DOHH2 (cell line): ENCODE measurements at regions not wholly inside any gene's neighbourhood (a gene's known extent, or its start where the extent isn't known, plus 50 kb on each side); places are given as distances from the start of the nearest gene placed in this dataset.

ENCODE experiments used
- H3F3A ChIP-seq: fragments of 200-600 bp; sonication (generic), shearing (Covaris generic); 2 replicates; pipeline ENCODE4 v1.6.0; 2016; ENCODE audit warnings: antibody characterized with exemption, mild to moderate bottlenecking; ENCODE audit not compliant: control insufficient read depth, insufficient read depth
- H3K27ac ChIP-seq: fragments of 200-600 bp; sonication (generic); 2 replicates; pipeline ENCODE4 v1.5.1; 2014; ENCODE audit warnings: low read depth, mild to moderate bottlenecking, low read length, moderate library complexity
- H3K27me3 ChIP-seq: fragments of 200-600 bp; sonication (generic); 2 replicates; pipeline ENCODE4 v1.6.1; 2014; ENCODE audit warnings: mild to moderate bottlenecking, low read length, mixed read lengths; ENCODE audit not compliant: control insufficient read depth
- H3K36me3 ChIP-seq: fragments of 200-600 bp; sonication (generic); 2 replicates; pipeline ENCODE4 v1.6.1; 2014; ENCODE audit warnings: mild to moderate bottlenecking, low read length, moderate library complexity, mixed read lengths; ENCODE audit not compliant: control insufficient read depth
- H3K4me1 ChIP-seq: fragments of 200-600 bp; sonication (generic); 2 replicates; pipeline ENCODE4 v1.6.1; 2014; ENCODE audit warnings: mild to moderate bottlenecking, low read length, mixed read lengths; ENCODE audit not compliant: control insufficient read depth
- H3K4me2 ChIP-seq: fragments of 200-600 bp; sonication (generic); 2 replicates; pipeline ENCODE4 v1.6.0; 2014; ENCODE audit warnings: mild to moderate bottlenecking, low read length, moderate library complexity
- H3K4me3 ChIP-seq: fragments of 200-600 bp; sonication (generic); 2 replicates; pipeline ENCODE4 v1.5.1; 2014; ENCODE audit warnings: mild to moderate bottlenecking, low read length, mixed read lengths
- H3K79me2 ChIP-seq: fragments of 200-600 bp; sonication (generic); 2 replicates; pipeline ENCODE4 v1.6.1; 2014; ENCODE audit warnings: mild to moderate bottlenecking, low read length, mixed read lengths; ENCODE audit not compliant: control insufficient read depth
- H3K9me2 ChIP-seq: fragments of 200-600 bp; sonication (generic); replicated peaks from 2 replicates; pipeline ENCODE4 v1.6.1; 2014; ENCODE audit warnings: mild to moderate bottlenecking, low read length, mixed read lengths; ENCODE audit not compliant: control insufficient read depth
- H3K9me3 ChIP-seq: fragments of 200-600 bp; sonication (generic); 2 replicates; pipeline ENCODE4 v1.6.1; 2014; ENCODE audit warnings: antibody characterized with exemption, low read length, mixed read lengths; ENCODE audit not compliant: control insufficient read depth, insufficient read depth
- H4K20me1 ChIP-seq: fragments of 200-600 bp; sonication (generic); 2 replicates; pipeline ENCODE4 v1.6.0; 2014; ENCODE audit warnings: low read depth, mild to moderate bottlenecking, antibody characterized with exemption, low read length, moderate library complexity; ENCODE audit not compliant: control insufficient read depth, insufficient read depth
- EZH2phosphoT487 ChIP-seq: fragments of 200-600 bp; sonication (generic); IDR thresholded peaks from 2 replicates; pipeline ENCODE4 v1.6.1; 2017; ENCODE audit warnings: borderline replicate concordance, mild to moderate bottlenecking, antibody characterized with exemption, low read length, moderate library complexity, mixed read lengths
- TF ChIP-seq, protein P1 (sequence below): fragments of 200-600 bp; sonication (generic); IDR thresholded peaks from one replicate; pipeline ENCODE4 v1.5.1; 2014; ENCODE audit warnings: antibody characterized with exemption, mild to moderate bottlenecking, low read depth, low read length; ENCODE audit not compliant: poor library complexity, severe bottlenecking

DNA sequence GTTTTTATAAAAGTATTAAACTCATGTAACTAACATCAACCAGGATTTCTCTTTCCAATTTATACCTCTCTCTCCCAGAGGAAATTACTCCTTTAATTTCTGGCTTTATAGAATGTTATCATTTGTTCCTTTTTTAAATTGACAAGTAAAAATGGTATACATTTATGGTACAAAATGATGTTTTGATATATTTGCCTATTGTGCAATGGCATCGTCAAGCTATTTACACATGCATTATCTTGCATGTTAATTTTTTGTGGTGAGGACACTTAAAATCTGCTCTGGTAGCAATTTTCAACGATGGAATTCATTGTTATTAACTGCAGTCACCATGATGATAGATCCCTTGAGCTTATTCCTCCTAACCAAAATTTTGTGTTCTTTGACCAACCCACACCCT is 149.0 kb upstream of the NAV3 start:
- no peaks in the 10 kb centered on the region for H3K79me2 ChIP-seq
- no peaks in the 10 kb centered on the region for H3K9me3 ChIP-seq
- H3F3A ChIP-seq = no peaks in the 10 kb centered on the region
- no peaks in the 10 kb centered on the region for H3K9me2 ChIP-seq
- TF ChIP-seq EZH2phosphoT487 = no peak
- TF ChIP-seq, protein P1, sequence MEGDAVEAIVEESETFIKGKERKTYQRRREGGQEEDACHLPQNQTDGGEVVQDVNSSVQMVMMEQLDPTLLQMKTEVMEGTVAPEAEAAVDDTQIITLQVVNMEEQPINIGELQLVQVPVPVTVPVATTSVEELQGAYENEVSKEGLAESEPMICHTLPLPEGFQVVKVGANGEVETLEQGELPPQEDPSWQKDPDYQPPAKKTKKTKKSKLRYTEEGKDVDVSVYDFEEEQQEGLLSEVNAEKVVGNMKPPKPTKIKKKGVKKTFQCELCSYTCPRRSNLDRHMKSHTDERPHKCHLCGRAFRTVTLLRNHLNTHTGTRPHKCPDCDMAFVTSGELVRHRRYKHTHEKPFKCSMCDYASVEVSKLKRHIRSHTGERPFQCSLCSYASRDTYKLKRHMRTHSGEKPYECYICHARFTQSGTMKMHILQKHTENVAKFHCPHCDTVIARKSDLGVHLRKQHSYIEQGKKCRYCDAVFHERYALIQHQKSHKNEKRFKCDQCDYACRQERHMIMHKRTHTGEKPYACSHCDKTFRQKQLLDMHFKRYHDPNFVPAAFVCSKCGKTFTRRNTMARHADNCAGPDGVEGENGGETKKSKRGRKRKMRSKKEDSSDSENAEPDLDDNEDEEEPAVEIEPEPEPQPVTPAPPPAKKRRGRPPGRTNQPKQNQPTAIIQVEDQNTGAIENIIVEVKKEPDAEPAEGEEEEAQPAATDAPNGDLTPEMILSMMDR = no peak
- H3K27me3 ChIP-seq = 0 out of 2 replicates have a peak, but pooled peaks cover 4% of the 10 kb centered on the region
- no peak overlapping the region for H3K4me2 ChIP-seq
- no peaks in the 10 kb centered on the region for H4K20me1 ChIP-seq
- H3K4me1 ChIP-seq = no peaks in the 10 kb centered on the region
- H3K36me3 ChIP-seq = no peaks in the 10 kb centered on the region
- no peak overlapping the region for H3K27ac ChIP-seq
- H3K4me3 ChIP-seq = no peak overlapping the region

DNA sequence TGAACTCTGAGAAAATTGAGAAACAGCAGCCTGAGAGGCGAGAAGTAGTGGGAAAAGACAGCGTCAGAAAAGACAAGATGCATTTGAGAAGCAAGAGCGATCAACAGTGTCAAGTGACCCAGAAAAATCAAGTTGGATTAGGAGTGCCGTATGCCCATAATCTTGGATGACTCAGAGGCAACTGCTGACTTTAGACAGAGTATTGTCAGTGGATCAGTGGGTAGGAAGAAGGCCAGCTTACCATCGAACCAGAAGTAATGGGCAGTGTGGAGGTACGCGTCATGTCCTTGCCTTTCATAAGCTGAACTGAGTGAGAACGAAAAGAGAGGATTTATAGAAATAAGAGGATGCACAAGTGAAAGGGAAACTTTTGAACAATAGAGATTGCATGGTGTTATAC is 151.0 kb upstream of the NAV3 start:
- Histone ChIP-seq H3F3A (no peaks in the 10 kb centered on the region), H3K4me1 (no peaks in the 10 kb centered on the region), H3K79me2 (no peaks in the 10 kb centered on the region), H3K27ac (no peak overlapping the region), H3K4me3 (no peak overlapping the region), H3K27me3 (0 out of 2 replicates have a peak, but pooled peaks cover 6% of the 10 kb centered on the region), H3K36me3 (no peaks in the 10 kb centered on the region), H3K9me3 (no peaks in the 10 kb centered on the region), H3K9me2 (no peaks in the 10 kb centered on the region), H4K20me1 (no peaks in the 10 kb centered on the region), H3K4me2 (no peak overlapping the region)
- TF ChIP-seq EZH2phosphoT487 = no peak
- TF ChIP-seq, protein P1 = no peak

DNA sequence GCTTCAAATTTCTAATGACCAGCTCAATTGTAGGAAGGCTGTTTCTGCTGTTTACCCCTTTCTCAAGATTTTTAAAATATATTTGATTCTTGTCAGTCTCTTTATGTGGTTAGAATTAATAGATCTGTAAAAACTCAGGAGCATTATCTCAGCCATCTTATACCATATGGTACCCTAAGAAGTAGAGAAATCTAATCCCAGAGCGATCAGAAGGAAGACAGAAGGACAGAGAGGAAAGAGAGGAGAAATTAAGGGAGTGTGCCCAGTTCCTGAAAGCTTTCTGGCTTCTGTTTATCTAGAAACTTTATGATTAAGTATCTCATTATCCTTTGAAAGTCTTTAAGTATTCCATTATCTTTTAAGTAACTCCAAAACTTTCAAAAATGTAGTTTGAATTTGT is 152.1 kb upstream of the NAV3 start:
- Histone ChIP-seq H3K27me3 (0 out of 2 replicates have a peak, but pooled peaks cover 7% of the 10 kb centered on the region), H3K79me2 (no peaks in the 10 kb centered on the region), H3K4me3 (no peak overlapping the region), H3K9me3 (no peaks in the 10 kb centered on the region), H3K4me1 (no peaks in the 10 kb centered on the region), H4K20me1 (no peaks in the 10 kb centered on the region), H3K36me3 (no peaks in the 10 kb centered on the region), H3F3A (no peaks in the 10 kb centered on the region), H3K4me2 (no peak overlapping the region), H3K9me2 (no peaks in the 10 kb centered on the region), H3K27ac (no peak overlapping the region)
- no peak for TF ChIP-seq EZH2phosphoT487
- TF ChIP-seq, protein P1 = no peak
